Smooth muscle cell (in vitro differentiated cells): ENCODE measurements at regions not wholly inside any gene's neighbourhood (a gene's known extent, or its start where the extent isn't known, plus 50 kb on each side); places are given as distances from the start of the nearest gene placed in this dataset.

Experiments used
- DNase-seq: peaks from one replicate; lab custom pipeline; 2025; ENCODE audit not compliant: unreplicated experiment; lab: John Stamatoyannopoulos, UW
- H2AFZ ChIP-seq: fragments of 200-600 bp; sonication (generic); 2 replicates; pipeline ENCODE4 v1.6.0; 2016; ENCODE audit warnings: antibody characterized with exemption, low read depth, mild to moderate bottlenecking
- H3F3A ChIP-seq: fragments of 200-600 bp; sonication (generic); 2 replicates; pipeline ENCODE4 v1.6.0; 2017; ENCODE audit warnings: antibody characterized with exemption, low read depth
- H3K27ac ChIP-seq: fragments of 200-600 bp; sonication (generic); 2 replicates; pipeline ENCODE4 v1.5.1; 2016; ENCODE audit warnings: low read depth, mild to moderate bottlenecking
- H3K27me3 ChIP-seq: fragments of 200-600 bp; sonication (generic); 2 replicates; pipeline ENCODE4 v1.6.1; 2016; ENCODE audit warnings: low read depth, mild to moderate bottlenecking
- H3K36me3 ChIP-seq: fragments of 200-600 bp; sonication (generic); 2 replicates; pipeline ENCODE4 v1.5.1; 2016; ENCODE audit warnings: low read depth
- H3K4me1 ChIP-seq: fragments of 200-600 bp; sonication (generic); 2 replicates; pipeline ENCODE4 v1.5.1; 2016; ENCODE audit warnings: low read depth
- H3K4me2 ChIP-seq: fragments of 200-600 bp; sonication (generic); 2 replicates; pipeline ENCODE4 v1.6.0; 2016; ENCODE audit warnings: mild to moderate bottlenecking
- H3K4me3 ChIP-seq: fragments of 200-600 bp; sonication (generic); 2 replicates; pipeline ENCODE4 v1.5.1; 2016; ENCODE audit warnings: mild to moderate bottlenecking
- H3K79me2 ChIP-seq: fragments of 200-600 bp; sonication (generic); 2 replicates; pipeline ENCODE4 v1.6.0; 2016; ENCODE audit warnings: low read depth, mild to moderate bottlenecking
- H3K9ac ChIP-seq: fragments of 200-600 bp; sonication (generic); 2 replicates; pipeline ENCODE4 v1.6.0; 2016; ENCODE audit warnings: low read depth
- H3K9me3 ChIP-seq: fragments of 200-600 bp; sonication (generic); replicated peaks from 2 replicates; pipeline ENCODE4 v1.5.1; 2016; ENCODE audit warnings: low read depth
- H4K20me1 ChIP-seq: fragments of 200-600 bp; sonication (generic); 2 replicates; pipeline ENCODE4 v1.6.0; 2016; ENCODE audit warnings: low read depth
- CTCF ChIP-seq: fragments of 200-600 bp; sonication (generic); IDR thresholded peaks from 2 replicates; pipeline ENCODE4 v1.5.1; 2017; ENCODE audit warnings: borderline replicate concordance, mild to moderate bottlenecking, antibody characterized with exemption; ENCODE audit not compliant: insufficient read depth, poor library complexity, severe bottlenecking
- WGBS: methylation state at CpG from one replicate; pipeline ENCODE4 v1.1.7; 2016; ENCODE audit warnings: low lambda C conversion rate; 5-methylcytosine and 5-hydroxymethylcytosine counted together

DNA sequence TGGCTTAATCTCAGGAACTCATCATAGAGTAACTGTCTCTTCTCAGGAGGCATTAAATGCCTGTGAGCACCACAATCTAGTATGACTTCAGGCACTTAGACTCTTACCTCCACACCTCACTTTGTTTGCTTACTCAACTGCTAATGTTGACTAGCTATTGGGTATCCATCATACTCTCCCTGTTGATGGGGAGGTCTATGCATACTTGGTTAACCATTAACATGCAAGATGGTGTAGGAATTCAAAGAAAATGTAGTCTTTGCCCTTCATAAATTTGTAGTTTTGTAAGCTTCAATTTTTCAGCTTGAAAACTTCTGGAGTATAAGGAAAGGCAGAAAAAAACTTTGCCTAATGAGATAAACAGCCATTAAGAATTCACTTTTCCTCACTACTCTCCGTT lies 501.0 kb upstream of the MARCKS start:
- peaks cover 10% of the 10 kb centered on the region for H3F3A ChIP-seq
- peaks cover 28% of the 10 kb centered on the region for H3K4me1 ChIP-seq
- H3K27ac ChIP-seq = no peak overlapping the region
- no peak overlapping the region for H3K4me3 ChIP-seq
- H4K20me1 ChIP-seq = no peaks in the 10 kb centered on the region
- WGBS = 96% methylated on average over 1 of the region's 1 CpG
- no peaks in the 10 kb centered on the region for H3K27me3 ChIP-seq
- no peak overlapping the region for H3K9ac ChIP-seq
- no peak for DNase-seq
- no peak for TF ChIP-seq CTCF
- no peaks in the 10 kb centered on the region for H3K36me3 ChIP-seq
- no peaks in the 10 kb centered on the region for H3K9me3 ChIP-seq
- no peaks in the 10 kb centered on the region for H3K79me2 ChIP-seq
- H2AFZ ChIP-seq = no peak overlapping the region
- H3K4me2 ChIP-seq = no peak overlapping the region

DNA sequence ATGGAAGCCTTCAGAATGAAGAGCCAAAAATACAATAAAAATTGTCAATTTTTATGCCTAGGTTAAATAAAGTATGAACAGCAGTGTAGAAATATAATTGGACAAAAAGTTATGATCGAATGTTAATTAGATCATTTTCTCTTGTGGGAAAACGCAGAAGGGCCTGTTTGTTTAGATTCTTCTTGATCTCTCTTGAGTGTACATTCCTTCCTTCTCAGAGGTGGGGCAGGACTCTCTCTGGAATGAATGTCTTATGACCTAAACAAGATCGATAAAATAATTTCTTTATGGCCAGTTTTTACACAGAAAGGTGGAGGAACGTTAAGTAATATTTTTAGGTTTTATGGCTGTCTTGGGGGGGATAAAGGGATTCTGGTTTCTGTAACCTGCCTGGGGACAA lies 500.1 kb upstream of the MARCKS start:
- no peaks in the 10 kb centered on the region for H3K79me2 ChIP-seq
- no peaks in the 10 kb centered on the region for H4K20me1 ChIP-seq
- H3K4me1 ChIP-seq = peaks cover 25% of the 10 kb centered on the region
- no peak overlapping the region for H3K9ac ChIP-seq
- no peak overlapping the region for H3K4me2 ChIP-seq
- WGBS = 92% methylated on average over 4 of the region's 4 CpGs
- no peak for TF ChIP-seq CTCF
- no peak overlapping the region for H3K27ac ChIP-seq
- no peaks in the 10 kb centered on the region for H3K36me3 ChIP-seq
- H3K27me3 ChIP-seq = no peaks in the 10 kb centered on the region
- no peak overlapping the region for H2AFZ ChIP-seq
- DNase-seq = no peak
- H3K9me3 ChIP-seq = no peaks in the 10 kb centered on the region
- no peak overlapping the region for H3K4me3 ChIP-seq
- peaks cover 7% of the 10 kb centered on the region for H3F3A ChIP-seq

- WGBS = 90% methylated on average over 3 of the region's 3 CpGs
These were observed 499.0 kb upstream of the MARCKS start for GRCh38 chr6:113358063-113358583.

More at GRCh38 chr6:113358063-113358583, 499.0 kb upstream of the MARCKS start:
- no peaks in the 10 kb centered on the region for H3K9me3 ChIP-seq
- no peak overlapping the region for H3K27ac ChIP-seq
- no peaks in the 10 kb centered on the region for H3K36me3 ChIP-seq
- no peak overlapping the region for H3K9ac ChIP-seq
- H3K4me1 ChIP-seq = peaks cover 14% of the 10 kb centered on the region
- H3K27me3 ChIP-seq = no peaks in the 10 kb centered on the region
- no peak overlapping the region for H3K4me3 ChIP-seq
- H3F3A ChIP-seq = peaks cover 8% of the 10 kb centered on the region
- H3K79me2 ChIP-seq = no peaks in the 10 kb centered on the region
- no peak overlapping the region for H2AFZ ChIP-seq
- no peak overlapping the region for H3K4me2 ChIP-seq
- no peak for TF ChIP-seq CTCF
- no peak for DNase-seq
- no peaks in the 10 kb centered on the region for H4K20me1 ChIP-seq
